ENCODE measurements at regions not wholly inside any gene's neighbourhood (a gene's known extent, or its start where the extent isn't known, plus 50 kb on each side); places are given as distances from the start of the nearest gene placed in this dataset.
A peak's percentile ranks its signal among the peaks of the same experiment; 100 is the strongest.

DNA sequence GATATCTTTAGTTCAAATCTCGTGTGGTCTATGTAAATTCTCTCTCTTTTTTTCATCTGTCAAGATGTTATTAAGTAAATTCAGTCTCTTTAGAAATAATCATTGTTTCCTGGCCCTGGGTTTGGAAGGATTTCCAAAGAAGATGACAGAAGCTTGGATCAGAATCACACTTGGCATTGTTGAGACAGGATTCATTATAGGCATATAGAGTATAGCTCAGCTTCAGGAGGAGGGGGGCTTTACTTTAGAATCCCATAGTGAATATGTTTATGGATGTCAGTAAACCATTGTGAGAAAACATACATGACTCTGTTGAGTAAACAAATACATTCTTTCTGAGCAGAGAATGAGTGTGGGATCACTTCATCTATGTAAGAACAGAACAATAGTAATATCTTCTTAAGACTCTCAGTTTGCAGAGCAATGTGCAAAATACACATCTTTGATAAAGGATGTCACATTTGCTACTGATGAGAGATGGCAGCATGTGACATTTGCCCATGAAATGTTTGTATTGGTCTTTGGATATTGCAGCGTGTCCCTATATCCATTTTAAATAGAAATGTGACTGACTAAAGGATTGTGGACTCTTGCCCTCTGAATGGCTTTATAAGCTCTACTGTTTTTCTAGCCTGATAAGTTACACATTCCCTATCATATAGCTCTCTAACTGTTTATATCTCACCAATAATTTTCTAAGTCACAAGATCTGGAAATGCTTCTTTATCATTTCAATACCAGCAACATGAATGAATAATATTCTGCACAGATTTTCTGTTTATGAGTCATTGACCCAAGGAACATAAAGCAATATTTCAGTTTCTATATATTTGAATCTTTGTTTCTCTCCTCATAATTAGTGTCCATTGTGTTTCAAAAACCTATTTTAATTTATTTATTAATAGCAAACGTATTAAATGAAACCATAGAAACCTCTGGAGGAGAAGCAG is 95.6 kb upstream of the THRB start:
- H3K4me3 ChIP-seq (ENCODE audit: low read depth in 1 of 3, low read length in 3 of 3) = peak overlapping the region in 1 of 3 donors; percentile 6
- no peaks in the 10 kb centered on the region for H3K9me3 ChIP-seq (ENCODE audit: control insufficient read depth in 2 of 2, insufficient read depth in 1 of 2, low read depth in 1 of 2, low read length in 1 of 2)
- peak; percentile 41 for FAIRE-seq
- 33 to 41% (median 35%) methylated on average over 3 of the region's 3 CpGs for WGBS, 3 donors
- DNase-seq = peak; percentile 78 to 85
- peaks cover 2 to 40% (median 3%) of the 10 kb centered on the region in 3 donors for H3K4me1 ChIP-seq (ENCODE audit: control insufficient read depth in 3 of 3, insufficient read depth in 2 of 3, low read depth in 1 of 3, low read length in 2 of 3)
- no peaks in the 10 kb centered on the region for H3K36me3 ChIP-seq (ENCODE audit: control insufficient read depth in 3 of 3, insufficient read depth in 2 of 3, low read depth in 1 of 3, low read length in 3 of 3)
- no peaks in the 10 kb centered on the region for H3K27me3 ChIP-seq (ENCODE audit: control insufficient read depth in 3 of 3, insufficient read depth in 3 of 3, low read length in 3 of 3)
- H3K27ac ChIP-seq (ENCODE audit: low read depth in 1 of 3, low read length in 2 of 3) = peak overlapping the region in 1 of 3 donors; percentile 90

DNA sequence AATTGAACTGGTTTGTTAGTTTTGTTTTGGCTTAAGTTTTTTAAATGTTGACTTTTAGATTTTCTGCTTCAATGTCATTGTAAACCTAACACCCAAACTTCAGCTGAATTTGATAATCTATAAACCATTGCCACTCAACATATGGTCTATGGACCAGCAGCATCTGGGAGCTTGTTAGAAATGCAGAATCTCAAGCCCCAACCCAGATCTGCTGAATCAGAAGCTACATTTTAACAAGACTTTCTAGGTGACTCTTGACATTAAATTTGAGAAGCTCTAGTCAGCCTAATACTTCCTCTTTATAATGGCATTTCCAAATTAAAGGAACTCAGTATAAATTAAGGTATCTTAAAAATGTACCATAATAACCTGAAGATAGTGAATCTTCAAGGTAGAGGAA is 96.5 kb upstream of the THRB start:
- no peaks in the 10 kb centered on the region for H3K27me3 ChIP-seq (ENCODE audit: control insufficient read depth in 3 of 3, insufficient read depth in 3 of 3, low read length in 3 of 3)
- no peak overlapping the region for H3K4me3 ChIP-seq (ENCODE audit: low read depth in 1 of 3, low read length in 3 of 3)
- H3K27ac ChIP-seq (ENCODE audit: low read depth in 1 of 3, low read length in 2 of 3) = peak overlapping the region in 1 of 3 donors; percentile 61
- FAIRE-seq (no peak), DNase-seq (no peak)
- H3K4me1 ChIP-seq (ENCODE audit: control insufficient read depth in 3 of 3, insufficient read depth in 2 of 3, low read depth in 1 of 3, low read length in 2 of 3) = peaks cover 2 to 44% (median 3%) of the 10 kb centered on the region in 3 donors
- H3K36me3 ChIP-seq (ENCODE audit: control insufficient read depth in 3 of 3, insufficient read depth in 2 of 3, low read depth in 1 of 3, low read length in 3 of 3) = no peaks in the 10 kb centered on the region
- H3K9me3 ChIP-seq (ENCODE audit: control insufficient read depth in 2 of 2, insufficient read depth in 1 of 2, low read depth in 1 of 2, low read length in 1 of 2) = no peaks in the 10 kb centered on the region

DNA sequence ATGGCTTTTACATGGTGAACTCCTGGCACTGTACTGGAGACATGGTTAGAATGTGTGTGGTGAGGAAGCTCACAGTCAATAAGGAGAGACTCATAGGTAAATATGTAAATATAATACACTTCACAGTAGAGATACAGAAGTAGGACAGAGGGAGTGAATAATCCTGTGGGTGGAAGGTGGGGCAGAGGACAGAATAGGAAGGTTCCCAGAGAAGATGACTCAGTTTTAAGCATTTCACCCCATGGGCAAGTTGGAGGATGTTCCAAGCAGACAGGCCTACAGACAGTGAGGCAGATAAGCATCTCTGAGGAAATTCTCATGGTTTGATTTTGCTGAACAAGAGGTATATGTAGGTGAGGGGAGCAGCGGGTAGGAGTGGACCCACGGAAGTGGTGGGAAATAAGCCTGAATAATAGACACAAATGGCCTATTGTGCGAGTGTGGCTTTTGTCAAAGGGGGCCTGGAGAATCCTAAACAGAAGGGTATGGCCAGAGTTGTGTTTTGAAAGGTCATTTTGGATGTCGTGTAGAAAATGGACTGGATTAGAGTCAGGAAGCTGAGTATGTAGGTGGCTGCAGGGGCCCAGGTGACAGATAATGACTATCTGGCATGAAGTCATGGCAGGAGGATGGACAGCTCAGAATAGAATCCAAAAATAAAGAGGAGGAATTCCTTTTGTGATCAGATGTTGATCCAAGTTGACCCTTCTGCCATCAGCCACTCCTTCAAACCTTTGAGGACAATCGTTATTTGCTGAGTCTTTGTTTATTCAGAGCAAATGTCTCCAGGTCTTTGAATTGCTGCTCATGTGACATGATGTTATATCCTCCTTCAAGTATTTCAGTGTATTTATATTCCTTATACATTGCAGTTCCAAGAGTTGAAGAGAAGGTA is 97.3 kb upstream of the THRB start:
- no peak for FAIRE-seq
- no peak for DNase-seq
- peaks cover 2 to 48% (median 3%) of the 10 kb centered on the region in 3 donors for H3K4me1 ChIP-seq (ENCODE audit: control insufficient read depth in 3 of 3, insufficient read depth in 2 of 3, low read depth in 1 of 3, low read length in 2 of 3)
- no peaks in the 10 kb centered on the region for H3K27me3 ChIP-seq (ENCODE audit: control insufficient read depth in 3 of 3, insufficient read depth in 3 of 3, low read length in 3 of 3)
- peak overlapping the region in 1 of 3 donors; percentile 61 for H3K27ac ChIP-seq (ENCODE audit: low read depth in 1 of 3, low read length in 2 of 3)
- WGBS, 3 donors = 78 to 81% (median 79%) methylated on average over 5 of the region's 5 CpGs
- no peaks in the 10 kb centered on the region for H3K36me3 ChIP-seq (ENCODE audit: control insufficient read depth in 3 of 3, insufficient read depth in 2 of 3, low read depth in 1 of 3, low read length in 3 of 3)
- no peaks in the 10 kb centered on the region for H3K9me3 ChIP-seq (ENCODE audit: control insufficient read depth in 2 of 2, insufficient read depth in 1 of 2, low read depth in 1 of 2, low read length in 1 of 2)
- H3K4me3 ChIP-seq (ENCODE audit: low read depth in 1 of 3, low read length in 3 of 3) = no peak overlapping the region

DNA sequence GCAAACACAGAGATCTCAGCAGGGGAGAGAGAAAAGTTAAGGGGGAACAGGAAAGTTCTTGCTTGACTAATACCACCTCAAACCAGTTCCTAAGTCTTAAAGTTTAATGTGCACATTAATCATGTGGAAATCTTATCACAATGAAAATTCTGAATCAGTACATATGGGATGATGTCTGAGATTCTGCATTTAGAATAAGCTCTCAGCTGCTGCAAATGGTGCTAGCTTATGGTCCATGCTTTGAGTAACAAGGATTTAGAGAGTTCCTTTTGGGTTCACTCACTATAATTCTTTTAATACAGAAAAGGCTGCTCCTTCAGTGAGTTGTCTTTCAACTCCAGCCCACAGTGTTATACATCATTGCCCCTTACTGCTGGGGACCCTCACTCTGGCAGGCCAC is 99.5 kb upstream of the THRB start:
- H3K9me3 ChIP-seq (ENCODE audit: control insufficient read depth in 2 of 2, insufficient read depth in 1 of 2, low read depth in 1 of 2, low read length in 1 of 2) = no peaks in the 10 kb centered on the region
- H3K27ac ChIP-seq (ENCODE audit: low read depth in 1 of 3, low read length in 2 of 3) = no peak overlapping the region
- no peaks in the 10 kb centered on the region for H3K36me3 ChIP-seq (ENCODE audit: control insufficient read depth in 3 of 3, insufficient read depth in 2 of 3, low read depth in 1 of 3, low read length in 3 of 3)
- FAIRE-seq (no peak), DNase-seq (no peak)
- H3K27me3 ChIP-seq (ENCODE audit: control insufficient read depth in 3 of 3, insufficient read depth in 3 of 3, low read length in 3 of 3) = no peaks in the 10 kb centered on the region
- H3K4me1 ChIP-seq (ENCODE audit: control insufficient read depth in 3 of 3, insufficient read depth in 2 of 3, low read depth in 1 of 3, low read length in 2 of 3) = peaks cover 0 to 38% (median 3%) of the 10 kb centered on the region in 3 donors
- no peak overlapping the region for H3K4me3 ChIP-seq (ENCODE audit: low read depth in 1 of 3, low read length in 3 of 3)

GRCh38 chr3:24595796-24596195 is 101.1 kb upstream of the THRB start:
- no peaks in the 10 kb centered on the region for H3K36me3 ChIP-seq (ENCODE audit: control insufficient read depth in 3 of 3, insufficient read depth in 2 of 3, low read depth in 1 of 3, low read length in 3 of 3)
- no peaks in the 10 kb centered on the region for H3K27me3 ChIP-seq (ENCODE audit: control insufficient read depth in 3 of 3, insufficient read depth in 3 of 3, low read length in 3 of 3)
- peaks cover 0 to 40% (median 3%) of the 10 kb centered on the region in 3 donors for H3K4me1 ChIP-seq (ENCODE audit: control insufficient read depth in 3 of 3, insufficient read depth in 2 of 3, low read depth in 1 of 3, low read length in 2 of 3)
- peak overlapping the region in 1 of 3 donors; percentile 46 for H3K27ac ChIP-seq (ENCODE audit: low read depth in 1 of 3, low read length in 2 of 3)
- FAIRE-seq (no peak), DNase-seq (peak; percentile 51 to 66)
- 13 to 38% (median 27%) methylated on average over 2 of the region's 2 CpGs for WGBS, 3 donors
- no peak overlapping the region for H3K4me3 ChIP-seq (ENCODE audit: low read depth in 1 of 3, low read length in 3 of 3)
- H3K9me3 ChIP-seq (ENCODE audit: control insufficient read depth in 2 of 2, insufficient read depth in 1 of 2, low read depth in 1 of 2, low read length in 1 of 2) = no peaks in the 10 kb centered on the region

- DNase-seq (no peak), FAIRE-seq (no peak)
- Histone ChIP-seq H3K27me3 (ENCODE audit: control insufficient read depth in 3 of 3, insufficient read depth in 3 of 3, low read length in 3 of 3) (no peaks in the 10 kb centered on the region), H3K9me3 (ENCODE audit: control insufficient read depth in 2 of 2, insufficient read depth in 1 of 2, low read depth in 1 of 2, low read length in 1 of 2) (no peaks in the 10 kb centered on the region), H3K4me3 (ENCODE audit: low read depth in 1 of 3, low read length in 3 of 3) (no peak overlapping the region), H3K4me1 (ENCODE audit: control insufficient read depth in 3 of 3, insufficient read depth in 2 of 3, low read depth in 1 of 3, low read length in 2 of 3) (peaks cover 0 to 34% (median 1%) of the 10 kb centered on the region in 3 donors), H3K36me3 (ENCODE audit: control insufficient read depth in 3 of 3, insufficient read depth in 2 of 3, low read depth in 1 of 3, low read length in 3 of 3) (no peaks in the 10 kb centered on the region), H3K27ac (ENCODE audit: low read depth in 1 of 3, low read length in 2 of 3) (no peak overlapping the region)
- WGBS, 3 donors = 67 to 74% (median 72%) methylated on average over 2 of the region's 2 CpGs
Measured at GRCh38 chr3:24596626-24597025, 102.0 kb upstream of the THRB start.

DNA sequence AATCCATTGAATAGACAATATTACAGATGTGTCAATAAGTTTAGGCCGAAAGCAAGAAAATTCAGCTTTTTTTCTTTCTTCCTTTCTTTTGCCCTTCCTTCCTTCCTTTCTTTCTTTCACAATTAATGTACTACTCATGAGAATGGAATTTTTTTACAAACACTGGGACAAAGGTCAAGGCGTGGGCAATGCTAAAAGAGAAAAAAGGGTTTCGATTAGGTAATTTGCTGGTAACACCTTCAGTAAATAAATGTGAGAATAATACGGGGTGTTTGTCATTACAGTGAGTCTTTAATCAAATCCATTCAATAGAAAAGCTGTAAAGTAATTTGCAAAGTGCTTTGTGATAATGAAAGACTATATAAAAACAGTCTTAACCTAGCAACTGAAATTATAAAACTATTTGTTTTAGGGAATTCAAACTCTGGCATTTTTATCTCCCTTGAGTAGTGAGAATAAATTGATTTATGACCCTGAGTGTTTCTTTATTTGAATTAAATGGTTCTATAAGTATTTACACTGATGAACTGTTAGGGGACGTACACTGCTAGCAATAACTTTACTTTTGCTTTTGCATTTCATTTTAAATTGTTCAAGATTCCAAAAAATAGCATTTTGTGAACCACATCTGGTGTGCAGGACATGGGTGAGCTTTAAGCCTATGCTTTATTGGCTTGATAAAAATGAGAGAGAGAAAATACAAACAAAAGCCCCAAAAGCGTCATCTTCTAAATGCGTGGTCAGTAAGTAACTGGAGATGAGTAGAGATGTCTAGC is 104.2 kb upstream of the THRB start:
- H3K36me3 ChIP-seq (ENCODE audit: control insufficient read depth in 3 of 3, insufficient read depth in 2 of 3, low read depth in 1 of 3, low read length in 3 of 3) = no peaks in the 10 kb centered on the region
- H3K9me3 ChIP-seq (ENCODE audit: control insufficient read depth in 2 of 2, insufficient read depth in 1 of 2, low read depth in 1 of 2, low read length in 1 of 2) = no peaks in the 10 kb centered on the region
- peaks cover 0 to 25% (median 0%) of the 10 kb centered on the region in 3 donors for H3K4me1 ChIP-seq (ENCODE audit: control insufficient read depth in 3 of 3, insufficient read depth in 2 of 3, low read depth in 1 of 3, low read length in 2 of 3)
- H3K4me3 ChIP-seq (ENCODE audit: low read depth in 1 of 3, low read length in 3 of 3) = no peak overlapping the region
- FAIRE-seq (peak; percentile 96), DNase-seq (peak; percentile 93 to 97)
- peak overlapping the region in 1 of 3 donors; percentile 69 for H3K27ac ChIP-seq (ENCODE audit: low read depth in 1 of 3, low read length in 2 of 3)
- WGBS, 3 donors = 14 to 53% (median 30%) methylated on average over 7 of the region's 7 CpGs
- H3K27me3 ChIP-seq (ENCODE audit: control insufficient read depth in 3 of 3, insufficient read depth in 3 of 3, low read length in 3 of 3) = no peaks in the 10 kb centered on the region
